HG02763 (cell line): ENCODE measurements at regions not wholly inside any gene's neighbourhood (a gene's known extent, or its start where the extent isn't known, plus 50 kb on each side); places are given as distances from the start of the nearest gene placed in this dataset.

Experiments used
- ATAC-seq: cut with Tn5 transposase; IDR thresholded peaks from one replicate; pipeline ENCODE4 v1.9.1; 2021; ENCODE audit warnings: mild to moderate bottlenecking, moderate library complexity; ENCODE audit not compliant: unreplicated experiment

GRCh38 chr14:61891810-61892209, 129.6 kb downstream of the SNAPC1 start:
- ATAC-seq: no peak

- no peak for ATAC-seq
Measured at GRCh38 chr14:61893371-61893940, 131.2 kb downstream of the SNAPC1 start.

- ATAC-seq: no peak
Measured at GRCh38 chr14:61894452-61895077, 132.3 kb downstream of the SNAPC1 start.

- ATAC-seq: no peak
Measured at GRCh38 chr14:61897300-61897699, 135.1 kb downstream of the SNAPC1 start.

GRCh38 chr14:61898568-61898967, 136.3 kb downstream of the SNAPC1 start:
- no peak for ATAC-seq

- no peak for ATAC-seq
Measured at GRCh38 chr14:61899497-61899896, 137.3 kb downstream of the SNAPC1 start.

- ATAC-seq: no peak
Measured at GRCh38 chr14:61904946-61905345, 142.7 kb downstream of the SNAPC1 start.

- no peak for ATAC-seq
Measured at GRCh38 chr14:61911574-61911973, 149.4 kb downstream of the SNAPC1 start.

- no peak for ATAC-seq
Measured at GRCh38 chr14:61918998-61919397, 156.8 kb downstream of the SNAPC1 start.

GRCh38 chr14:61923348-61923747, 161.1 kb downstream of the SNAPC1 start:
- no peak for ATAC-seq

GRCh38 chr14:61925043-61925442, 162.8 kb downstream of the SNAPC1 start:
- ATAC-seq: no peak

GRCh38 chr14:61925732-61926435, 163.7 kb downstream of the SNAPC1 start:
- ATAC-seq: no peak

- no peak for ATAC-seq
Measured at GRCh38 chr14:61927060-61927459, 164.8 kb downstream of the SNAPC1 start.

GRCh38 chr14:61927520-61927919, 165.3 kb downstream of the SNAPC1 start:
- no peak for ATAC-seq

GRCh38 chr14:61928300-61928699, 166.1 kb downstream of the SNAPC1 start:
- no peak for ATAC-seq

- no peak for ATAC-seq
Measured at GRCh38 chr14:61928701-61929100, 166.5 kb downstream of the SNAPC1 start.

GRCh38 chr14:61929651-61930050, 167.4 kb downstream of the SNAPC1 start:
- no peak for ATAC-seq

- no peak for ATAC-seq
Measured at GRCh38 chr14:61930101-61930857, 168.1 kb downstream of the SNAPC1 start.

- ATAC-seq: no peak
Measured at GRCh38 chr14:61932974-61933373, 170.8 kb downstream of the SNAPC1 start.

GRCh38 chr14:61934385-61934784, 172.2 kb downstream of the SNAPC1 start:
- no peak for ATAC-seq

- no peak for ATAC-seq
Measured at GRCh38 chr14:61939776-61940175, 177.6 kb downstream of the SNAPC1 start.
